ENCODE measurements at regions not wholly inside any gene's neighbourhood (a gene's known extent, or its start where the extent isn't known, plus 50 kb on each side); places are given as distances from the start of the nearest gene placed in this dataset.

DNA sequence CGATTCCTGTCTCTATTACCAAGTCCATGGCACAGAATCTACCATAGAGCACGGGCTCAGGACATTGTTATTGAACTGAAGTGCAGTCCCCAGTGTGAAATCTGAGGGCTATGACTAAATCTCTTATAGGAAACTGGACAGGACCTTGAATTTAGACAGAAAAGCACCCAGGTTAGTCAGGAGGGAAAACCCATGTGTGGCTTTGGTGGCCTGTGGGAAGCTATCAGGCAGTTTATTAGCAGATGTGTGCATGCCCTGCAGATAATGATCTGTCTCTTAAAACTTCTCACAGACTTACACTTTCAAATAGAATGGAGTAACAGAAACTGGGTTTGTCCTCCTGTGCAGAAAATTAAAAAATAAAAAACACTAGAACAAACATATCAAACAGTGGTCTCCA, 610.0 kb upstream of the RAB6C start:
- no peak overlapping the region for H2AFZ ChIP-seq (ENCODE audit: low read length)
- H3K4me3 ChIP-seq (ENCODE audit: insufficient read depth, low read length): no peak overlapping the region
- H3K27ac ChIP-seq (ENCODE audit: low read depth, low read length): no peak overlapping the region
- no peaks in the 10 kb centered on the region for H3K27me3 ChIP-seq (ENCODE audit: insufficient read depth, low read length)
- H3K4me1 ChIP-seq (ENCODE audit: insufficient read depth, low read length): no peaks in the 10 kb centered on the region
- TF ChIP-seq, protein P1, sequence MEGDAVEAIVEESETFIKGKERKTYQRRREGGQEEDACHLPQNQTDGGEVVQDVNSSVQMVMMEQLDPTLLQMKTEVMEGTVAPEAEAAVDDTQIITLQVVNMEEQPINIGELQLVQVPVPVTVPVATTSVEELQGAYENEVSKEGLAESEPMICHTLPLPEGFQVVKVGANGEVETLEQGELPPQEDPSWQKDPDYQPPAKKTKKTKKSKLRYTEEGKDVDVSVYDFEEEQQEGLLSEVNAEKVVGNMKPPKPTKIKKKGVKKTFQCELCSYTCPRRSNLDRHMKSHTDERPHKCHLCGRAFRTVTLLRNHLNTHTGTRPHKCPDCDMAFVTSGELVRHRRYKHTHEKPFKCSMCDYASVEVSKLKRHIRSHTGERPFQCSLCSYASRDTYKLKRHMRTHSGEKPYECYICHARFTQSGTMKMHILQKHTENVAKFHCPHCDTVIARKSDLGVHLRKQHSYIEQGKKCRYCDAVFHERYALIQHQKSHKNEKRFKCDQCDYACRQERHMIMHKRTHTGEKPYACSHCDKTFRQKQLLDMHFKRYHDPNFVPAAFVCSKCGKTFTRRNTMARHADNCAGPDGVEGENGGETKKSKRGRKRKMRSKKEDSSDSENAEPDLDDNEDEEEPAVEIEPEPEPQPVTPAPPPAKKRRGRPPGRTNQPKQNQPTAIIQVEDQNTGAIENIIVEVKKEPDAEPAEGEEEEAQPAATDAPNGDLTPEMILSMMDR (IDR thresholded peaks at IDR 0.05; ENCODE audit: extremely low read depth, low read depth, low read length): no peak
- H3K36me3 ChIP-seq (ENCODE audit: insufficient read depth, low read length): no peaks in the 10 kb centered on the region
- no peak for DNase-seq (ENCODE audit: insufficient read length, low spot score, missing footprints)
- H3K4me2 ChIP-seq (ENCODE audit: insufficient read depth, low read length): no peak overlapping the region
- H4K20me1 ChIP-seq (ENCODE audit: insufficient read depth, low read length): no peaks in the 10 kb centered on the region
- H3K9me3 ChIP-seq (ENCODE audit: low read depth, low read length): no peaks in the 10 kb centered on the region
- H3K79me2 ChIP-seq (ENCODE audit: insufficient read depth, low read length): no peaks in the 10 kb centered on the region

DNA sequence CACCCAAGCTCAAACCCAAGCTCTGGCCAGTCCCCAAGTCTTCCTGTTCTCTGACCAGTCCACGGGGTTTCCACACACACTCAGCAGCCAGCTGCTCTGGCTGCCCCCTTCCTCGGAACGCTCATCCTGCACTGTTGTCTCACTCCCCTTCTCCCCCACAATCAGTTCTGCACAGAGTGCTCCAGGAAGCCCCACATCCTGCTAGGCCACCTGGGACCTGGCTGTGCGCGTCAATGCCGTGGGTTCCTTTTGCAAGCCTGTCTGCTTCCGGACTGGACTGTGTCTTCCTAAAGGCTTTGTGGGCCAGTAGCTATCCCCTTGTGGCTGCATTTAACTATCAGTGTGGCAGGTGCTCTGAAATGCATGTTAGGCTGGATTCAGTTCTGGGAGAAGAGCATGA, 605.0 kb upstream of the RAB6C start:
- Histone ChIP-seq H3K4me2 (ENCODE audit: insufficient read depth, low read length) (no peak overlapping the region), H3K4me3 (ENCODE audit: insufficient read depth, low read length) (no peak overlapping the region), H3K27ac (ENCODE audit: low read depth, low read length) (no peak overlapping the region), H3K79me2 (ENCODE audit: insufficient read depth, low read length) (no peaks in the 10 kb centered on the region), H4K20me1 (ENCODE audit: insufficient read depth, low read length) (no peaks in the 10 kb centered on the region), H2AFZ (ENCODE audit: low read length) (no peak overlapping the region), H3K9me3 (ENCODE audit: low read depth, low read length) (no peaks in the 10 kb centered on the region), H3K27me3 (ENCODE audit: insufficient read depth, low read length) (no peaks in the 10 kb centered on the region), H3K36me3 (ENCODE audit: insufficient read depth, low read length) (no peaks in the 10 kb centered on the region), H3K4me1 (ENCODE audit: insufficient read depth, low read length) (no peaks in the 10 kb centered on the region)
- TF ChIP-seq, protein P1 (IDR thresholded peaks at IDR 0.05; ENCODE audit: extremely low read depth, low read depth, low read length): no peak
- DNase-seq (ENCODE audit: insufficient read length, low spot score, missing footprints): no peak

DNA sequence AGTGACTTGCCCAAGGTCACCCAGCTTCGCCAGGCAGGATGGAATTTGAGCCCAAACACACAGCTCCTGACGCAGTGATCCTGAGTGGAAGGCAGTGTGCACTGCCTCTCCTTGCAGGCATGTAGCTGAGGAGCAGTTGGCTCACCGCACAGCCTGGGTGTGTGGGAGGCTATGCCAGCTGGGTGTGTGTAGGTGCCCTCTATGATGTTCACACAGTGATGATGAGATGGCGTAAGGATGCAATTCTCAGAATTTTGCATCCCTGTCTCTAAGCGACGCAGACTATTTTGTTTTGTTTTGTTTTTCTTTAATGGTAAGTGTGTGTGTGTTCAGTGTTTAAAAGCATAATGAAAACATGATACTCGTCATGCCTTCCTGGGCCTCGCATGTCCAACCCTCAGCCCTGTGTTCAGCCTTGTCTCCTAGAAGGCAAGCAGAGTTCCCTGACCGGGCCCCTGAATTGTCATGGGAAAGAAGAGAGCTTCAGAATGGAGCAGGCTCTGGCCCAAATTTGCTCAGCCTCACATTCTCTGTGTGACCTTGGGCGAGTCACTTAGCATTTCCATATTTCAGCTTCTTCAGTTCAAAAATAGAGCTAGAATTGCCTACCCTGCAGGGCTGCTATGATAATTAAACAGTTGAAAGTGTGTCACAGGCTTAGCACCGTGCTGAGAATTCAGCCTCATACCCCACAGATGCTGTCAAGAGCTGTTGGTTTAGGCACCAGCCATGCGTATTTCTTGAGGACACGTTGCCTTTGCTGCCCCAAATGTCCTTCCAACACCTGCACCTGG, 603.6 kb upstream of the RAB6C start:
- Histone ChIP-seq H3K27ac (ENCODE audit: low read depth, low read length) (no peak overlapping the region), H2AFZ (ENCODE audit: low read length) (no peak overlapping the region), H3K79me2 (ENCODE audit: insufficient read depth, low read length) (no peaks in the 10 kb centered on the region), H3K36me3 (ENCODE audit: insufficient read depth, low read length) (no peaks in the 10 kb centered on the region), H3K9me3 (ENCODE audit: low read depth, low read length) (no peaks in the 10 kb centered on the region), H3K4me3 (ENCODE audit: insufficient read depth, low read length) (no peak overlapping the region), H3K4me1 (ENCODE audit: insufficient read depth, low read length) (no peaks in the 10 kb centered on the region), H3K27me3 (ENCODE audit: insufficient read depth, low read length) (no peaks in the 10 kb centered on the region), H3K4me2 (ENCODE audit: insufficient read depth, low read length) (no peak overlapping the region), H4K20me1 (ENCODE audit: insufficient read depth, low read length) (no peaks in the 10 kb centered on the region)
- TF ChIP-seq, protein P1 (IDR thresholded peaks at IDR 0.05; ENCODE audit: extremely low read depth, low read depth, low read length): no peak
- DNase-seq (ENCODE audit: insufficient read length, low spot score, missing footprints): no peak

DNA sequence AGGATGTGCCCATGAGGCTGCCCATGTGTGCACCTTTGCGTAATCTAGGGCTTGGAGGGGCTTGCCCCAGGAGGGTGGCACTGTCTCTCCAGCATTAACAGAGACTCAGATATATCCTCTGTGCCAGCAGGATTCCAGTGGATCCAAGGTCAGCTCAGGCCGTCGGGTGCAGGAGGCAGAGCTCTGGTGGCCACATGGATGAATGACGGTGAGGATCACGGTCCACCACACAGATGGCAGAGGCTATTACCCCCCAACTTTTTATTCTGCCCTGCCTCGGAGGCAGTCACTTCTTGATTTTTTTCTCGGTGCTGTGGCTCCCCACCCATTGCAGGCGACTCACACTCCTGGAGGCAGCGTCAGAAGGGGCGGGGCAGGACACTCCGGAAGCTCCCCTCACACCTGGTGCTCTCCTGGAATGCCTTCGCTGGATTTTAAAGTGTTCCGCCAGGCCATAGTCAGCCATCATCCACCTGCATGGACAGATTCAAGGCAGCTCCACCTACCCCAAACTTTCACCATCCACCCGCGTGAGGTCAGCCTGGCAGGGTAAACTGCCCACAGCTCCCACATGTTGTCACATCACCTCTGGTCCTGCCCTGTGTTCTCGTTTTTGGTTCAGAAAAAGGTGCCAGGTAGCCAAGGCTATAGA, 602.9 kb upstream of the RAB6C start:
- no peaks in the 10 kb centered on the region for H4K20me1 ChIP-seq (ENCODE audit: insufficient read depth, low read length)
- no peaks in the 10 kb centered on the region for H3K36me3 ChIP-seq (ENCODE audit: insufficient read depth, low read length)
- H3K79me2 ChIP-seq (ENCODE audit: insufficient read depth, low read length): no peaks in the 10 kb centered on the region
- TF ChIP-seq, protein P1 (IDR thresholded peaks at IDR 0.05; ENCODE audit: extremely low read depth, low read depth, low read length): no peak
- no peak overlapping the region for H2AFZ ChIP-seq (ENCODE audit: low read length)
- H3K27me3 ChIP-seq (ENCODE audit: insufficient read depth, low read length): no peaks in the 10 kb centered on the region
- no peak overlapping the region for H3K4me3 ChIP-seq (ENCODE audit: insufficient read depth, low read length)
- DNase-seq (ENCODE audit: insufficient read length, low spot score, missing footprints): no peak
- H3K27ac ChIP-seq (ENCODE audit: low read depth, low read length): no peak overlapping the region
- H3K9me3 ChIP-seq (ENCODE audit: low read depth, low read length): no peaks in the 10 kb centered on the region
- H3K4me1 ChIP-seq (ENCODE audit: insufficient read depth, low read length): no peaks in the 10 kb centered on the region
- no peak overlapping the region for H3K4me2 ChIP-seq (ENCODE audit: insufficient read depth, low read length)
